Endothelial cell of umbilical vein (primary cell): ENCODE measurements at regions not wholly inside any gene's neighbourhood (a gene's known extent, or its start where the extent isn't known, plus 50 kb on each side); places are given as distances from the start of the nearest gene placed in this dataset.

Source experiments
- BruUV-seq: library from RNA; stranded (reverse); fragments of 400-500 nt; replicated peaks from 2 replicates; lab custom pipeline; 2021; lab: Mats Ljungman, UMichigan
- CTCF ChIA-PET: fragments of 300-600, 350-600 bp; sonication (Branson Sonifier 250); formaldehyde crosslinking; loops from one replicate; lab custom pipeline; 2021; ENCODE audit warnings: antibody characterized with exemption, inconsistent platforms; lab: Charles Lee
- POLR2A ChIA-PET: fragments of 300-600, 350-600 bp; sonication (Branson Sonifier 250); formaldehyde crosslinking; loops from one replicate; lab custom pipeline; 2021; ENCODE audit warnings: antibody characterized with exemption, inconsistent platforms; lab: Charles Lee
- DNase-seq: peaks from one replicate; pipeline ENCODE4 v3.0.0-alpha.2; 2011; ENCODE audit warnings: low read depth, low spot score
- FAIRE-seq: peaks from 2 replicates; lab custom pipeline; 2011; peaks lifted over from hg19 to GRCh38; lab: Jason Lieb, UNC
- H2AFZ ChIP-seq: 2 replicates; pipeline ENCODE4 v1.6.0; 2012; ENCODE audit warnings: low read depth, low read length, control low read depth, inconsistent platforms
- H3K27ac ChIP-seq: 2 replicates; pipeline ENCODE4 v1.5.1; 2011; ENCODE audit warnings: low read depth, mild to moderate bottlenecking, control low read depth, low read length, moderate library complexity; ENCODE audit not compliant: insufficient read depth
- H3K27me3 ChIP-seq, 2 experiments: 2 replicates each; pipeline versions ENCODE4 v1.6.0 to v1.6.1; 2011; ENCODE audit warnings: low read length in 2 of 2, mixed read lengths in 1 of 2; ENCODE audit not compliant: control insufficient read depth in 2 of 2, insufficient read depth in 2 of 2
- H3K36me3 ChIP-seq, 2 experiments: 2 replicates in 1 of 2; 3 replicates in 1 of 2; pipeline ENCODE4 v1.5.1; 2011; ENCODE audit warnings: low read length in 2 of 2, mild to moderate bottlenecking in 1 of 2, moderate library complexity in 1 of 2; ENCODE audit not compliant: control insufficient read depth in 2 of 2, insufficient read depth in 2 of 2; ENCODE audit errors: extremely low read depth in 1 of 2
- H3K4me1 ChIP-seq: 3 replicates; pipeline ENCODE4 v1.5.1; 2011; ENCODE audit warnings: mild to moderate bottlenecking, low read length; ENCODE audit not compliant: control insufficient read depth, insufficient read depth; ENCODE audit errors: extremely low read depth
- H3K4me2 ChIP-seq: 2 replicates; pipeline ENCODE4 v1.6.1; 2011; ENCODE audit warnings: low read length, control low read depth, mixed read lengths; ENCODE audit not compliant: insufficient read depth
- H3K4me3 ChIP-seq, 3 experiments: fragments of 200-600 bp in 1 of 3; sonication (generic), shearing (Covaris generic) in 1 of 3; replicated peaks in 1 of 3; 2 replicates each; pipeline ENCODE4 v1.5.1; 2011 to 2016; ENCODE audit warnings: control low read depth in 3 of 3, low read length in 3 of 3, mild to moderate bottlenecking in 2 of 3, inconsistent platforms in 1 of 3, low read depth in 1 of 3, moderate library complexity in 1 of 3; ENCODE audit not compliant: insufficient read depth in 1 of 3
- H3K79me2 ChIP-seq: 2 replicates; pipeline ENCODE4 v1.6.0; 2012; ENCODE audit warnings: low read length, inconsistent platforms; ENCODE audit not compliant: control insufficient read depth, insufficient read depth
- H3K9ac ChIP-seq: replicated peaks from 2 replicates; pipeline ENCODE3; 2011; ENCODE audit warnings: low read length, control low read depth; ENCODE audit not compliant: insufficient read depth; ENCODE audit errors: extremely low read depth
- H3K9me1 ChIP-seq: replicated peaks from 3 replicates; pipeline ENCODE4 v1.6.0; 2011; ENCODE audit warnings: mild to moderate bottlenecking, low read length; ENCODE audit not compliant: control insufficient read depth, insufficient read depth; ENCODE audit errors: extremely low read depth
- H3K9me3 ChIP-seq: replicated peaks from 2 replicates; pipeline ENCODE4 v1.5.1; 2012; ENCODE audit warnings: low read length, inconsistent platforms; ENCODE audit not compliant: control insufficient read depth, insufficient read depth
- H4K20me1 ChIP-seq: replicated peaks from 2 replicates; pipeline ENCODE3; 2011; ENCODE audit warnings: mild to moderate bottlenecking, low read length; ENCODE audit not compliant: control insufficient read depth, insufficient read depth; ENCODE audit errors: extremely low read depth
- GATA2 ChIP-seq: IDR thresholded peaks from 2 replicates; pipeline ENCODE4 v1.7.0; 2011; ENCODE audit warnings: low read depth, mild to moderate bottlenecking, moderate library complexity, mixed read lengths, low read length; ENCODE audit not compliant: insufficient read length, insufficient read depth
- JUN ChIP-seq: IDR thresholded peaks from 2 replicates; pipeline ENCODE4 v1.6.1; 2011; ENCODE audit warnings: borderline replicate concordance, low read depth; ENCODE audit not compliant: insufficient read length, insufficient read depth
- MYC ChIP-seq: IDR thresholded peaks from one replicate; pipeline ENCODE4 v1.6.1; 2011; ENCODE audit warnings: mild to moderate bottlenecking, low read depth, low read length
- POLR2A ChIP-seq: IDR thresholded peaks from 2 replicates; pipeline ENCODE4 v1.6.1; 2012; ENCODE audit warnings: low read depth, mild to moderate bottlenecking, control low read depth, low read length
- POLR2AphosphoS5 ChIP-seq: IDR thresholded peaks from 2 replicates; pipeline ENCODE4 v1.6.1; 2012; ENCODE audit warnings: low read depth, mild to moderate bottlenecking, control low read depth, low read length, moderate library complexity; ENCODE audit not compliant: insufficient read depth
- dilution Hi-C: fragments of 300-500 bp; cut with MboI; formaldehyde crosslinking; loops from one replicate; pipeline ENCODE4 v1.15.0; 2019; ENCODE audit warnings: low sequenced_read_pairs; ENCODE audit not compliant: extremely low pct_ligation_motif_present
- intact Hi-C: fragments of 100-400 bp; cut with micrococcal nuclease; formaldehyde crosslinking; loops from one replicate; pipeline ENCODE4 v1.10.0; 2022
- TF ChIP-seq, protein P1 (sequence below): IDR thresholded peaks from 2 replicates; pipeline ENCODE4 v1.6.1; 2011; ENCODE audit not compliant: insufficient read depth, insufficient read length
- TF ChIP-seq, protein P2 (sequence below), 2 donors: IDR thresholded peaks; 1 replicate in 1 of 2; 2 replicates in 1 of 2; pipeline ENCODE4 v1.5.1; 2011; ENCODE audit warnings: low read length in 2 of 2, mild to moderate bottlenecking in 2 of 2, moderate library complexity in 2 of 2, control low read depth in 1 of 2, inconsistent platforms in 1 of 2, low read depth in 1 of 2; ENCODE audit not compliant: insufficient read depth in 1 of 2; ENCODE audit errors: extremely low read depth in 1 of 2

DNA sequence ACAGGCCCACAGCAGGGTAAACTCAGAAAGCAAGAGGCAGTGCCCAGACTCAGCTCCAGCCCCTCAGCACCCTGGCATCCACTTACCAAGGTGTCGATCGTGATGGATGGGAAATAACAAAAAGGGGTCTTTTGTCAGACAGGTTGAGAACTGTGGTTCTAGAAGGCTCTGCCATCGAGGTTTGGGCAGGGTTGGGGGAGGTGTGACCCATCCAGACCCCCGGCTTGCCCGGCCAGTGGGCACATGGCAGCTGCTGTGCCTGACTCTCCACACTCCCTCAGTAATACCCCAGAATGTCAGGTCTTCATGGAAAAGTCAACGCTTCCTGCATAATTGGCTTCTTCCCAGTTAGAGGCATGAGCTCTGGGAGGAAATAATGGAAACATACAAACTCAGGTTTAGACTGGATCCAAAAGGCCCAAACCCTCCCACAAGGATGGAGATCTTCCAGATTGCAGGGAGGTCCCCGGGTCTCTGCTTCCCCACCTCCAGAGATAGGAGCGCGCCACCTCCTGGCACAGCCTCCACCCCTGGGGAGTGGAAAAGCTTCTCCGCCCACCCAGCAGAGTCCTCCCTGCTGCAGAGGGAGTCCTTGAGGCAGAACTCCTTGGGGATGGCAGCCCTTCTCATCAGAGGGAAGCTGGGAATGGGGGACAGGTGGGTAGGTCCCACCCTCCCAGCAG lies 149.8 kb upstream of the IQSEC1 start:
- FAIRE-seq (no peak), DNase-seq (no peak)
- Histone ChIP-seq H3K4me2 (no peak overlapping the region), H2AFZ (no peak overlapping the region), H3K79me2 (no peaks in the 10 kb centered on the region), H3K27ac (no peak overlapping the region), H3K27me3 (no peaks in the 10 kb centered on the region), H3K9me1 (no peaks in the 10 kb centered on the region), H3K4me1 (no peaks in the 10 kb centered on the region), H3K9ac (no peak overlapping the region), H3K4me3 (no peak overlapping the region), H4K20me1 (no peaks in the 10 kb centered on the region), H3K9me3 (no peaks in the 10 kb centered on the region), H3K36me3 (no peaks in the 10 kb centered on the region)
- ChIA-PET CTCF (no interaction called here), POLR2A (no interaction called here)
- dilution Hi-C loops, result no loop called here
- BruUV-seq, result no TSS peak
- no peak for TF ChIP-seq POLR2A
- TF ChIP-seq, protein P1, sequence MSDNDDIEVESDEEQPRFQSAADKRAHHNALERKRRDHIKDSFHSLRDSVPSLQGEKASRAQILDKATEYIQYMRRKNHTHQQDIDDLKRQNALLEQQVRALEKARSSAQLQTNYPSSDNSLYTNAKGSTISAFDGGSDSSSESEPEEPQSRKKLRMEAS, result no peak
- TF ChIP-seq GATA2, result no peak
- TF ChIP-seq MYC, result no peak
- TF ChIP-seq JUN, result no peak
- no peak for TF ChIP-seq POLR2AphosphoS5
- TF ChIP-seq, protein P2, sequence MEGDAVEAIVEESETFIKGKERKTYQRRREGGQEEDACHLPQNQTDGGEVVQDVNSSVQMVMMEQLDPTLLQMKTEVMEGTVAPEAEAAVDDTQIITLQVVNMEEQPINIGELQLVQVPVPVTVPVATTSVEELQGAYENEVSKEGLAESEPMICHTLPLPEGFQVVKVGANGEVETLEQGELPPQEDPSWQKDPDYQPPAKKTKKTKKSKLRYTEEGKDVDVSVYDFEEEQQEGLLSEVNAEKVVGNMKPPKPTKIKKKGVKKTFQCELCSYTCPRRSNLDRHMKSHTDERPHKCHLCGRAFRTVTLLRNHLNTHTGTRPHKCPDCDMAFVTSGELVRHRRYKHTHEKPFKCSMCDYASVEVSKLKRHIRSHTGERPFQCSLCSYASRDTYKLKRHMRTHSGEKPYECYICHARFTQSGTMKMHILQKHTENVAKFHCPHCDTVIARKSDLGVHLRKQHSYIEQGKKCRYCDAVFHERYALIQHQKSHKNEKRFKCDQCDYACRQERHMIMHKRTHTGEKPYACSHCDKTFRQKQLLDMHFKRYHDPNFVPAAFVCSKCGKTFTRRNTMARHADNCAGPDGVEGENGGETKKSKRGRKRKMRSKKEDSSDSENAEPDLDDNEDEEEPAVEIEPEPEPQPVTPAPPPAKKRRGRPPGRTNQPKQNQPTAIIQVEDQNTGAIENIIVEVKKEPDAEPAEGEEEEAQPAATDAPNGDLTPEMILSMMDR (IDR thresholded peaks at IDR 0.05; ENCODE audit: extremely low read depth in 1 of 2, insufficient read depth in 1 of 2, low read depth in 1 of 2, low read length in 2 of 2), result no peak
- intact Hi-C loops, result no loop called here
